Vagina (tissue), 2 donors: ENCODE measurements at regions not wholly inside any gene's neighbourhood (a gene's known extent, or its start where the extent isn't known, plus 50 kb on each side); places are given as distances from the start of the nearest gene placed in this dataset.

Experiments used
- POLR2AphosphoS5 ChIP-seq, 2 donors: sonication (generic); formaldehyde crosslinking; IDR thresholded peaks; one replicate each; pipeline ENCODE4 v1.9.0; 2017; ENCODE audit warnings: antibody characterized with exemption in 2 of 2, mild to moderate bottlenecking in 2 of 2, low read depth in 1 of 2; ENCODE audit not compliant: insufficient read depth in 1 of 2
- TF ChIP-seq, protein P1 (sequence below), 3 experiments: fragments of 450-650 bp in 2 of 3; fragments of 200-600 bp in 1 of 3; sonication (generic) in 1 of 3; IDR thresholded peaks; one replicate each; pipeline ENCODE4 v1.5.1; 2017 to 2019; ENCODE audit warnings: antibody characterized with exemption in 3 of 3, mild to moderate bottlenecking in 2 of 3, moderate library complexity in 2 of 3

GRCh38 chr18:56316727-56317126, 321.7 kb downstream of the TXNL1 start:
- no peak for TF ChIP-seq POLR2AphosphoS5 (IDR thresholded peaks at IDR 0.05; ENCODE audit: insufficient read depth in 1 of 2, low read depth in 1 of 2)
- TF ChIP-seq, protein P1, sequence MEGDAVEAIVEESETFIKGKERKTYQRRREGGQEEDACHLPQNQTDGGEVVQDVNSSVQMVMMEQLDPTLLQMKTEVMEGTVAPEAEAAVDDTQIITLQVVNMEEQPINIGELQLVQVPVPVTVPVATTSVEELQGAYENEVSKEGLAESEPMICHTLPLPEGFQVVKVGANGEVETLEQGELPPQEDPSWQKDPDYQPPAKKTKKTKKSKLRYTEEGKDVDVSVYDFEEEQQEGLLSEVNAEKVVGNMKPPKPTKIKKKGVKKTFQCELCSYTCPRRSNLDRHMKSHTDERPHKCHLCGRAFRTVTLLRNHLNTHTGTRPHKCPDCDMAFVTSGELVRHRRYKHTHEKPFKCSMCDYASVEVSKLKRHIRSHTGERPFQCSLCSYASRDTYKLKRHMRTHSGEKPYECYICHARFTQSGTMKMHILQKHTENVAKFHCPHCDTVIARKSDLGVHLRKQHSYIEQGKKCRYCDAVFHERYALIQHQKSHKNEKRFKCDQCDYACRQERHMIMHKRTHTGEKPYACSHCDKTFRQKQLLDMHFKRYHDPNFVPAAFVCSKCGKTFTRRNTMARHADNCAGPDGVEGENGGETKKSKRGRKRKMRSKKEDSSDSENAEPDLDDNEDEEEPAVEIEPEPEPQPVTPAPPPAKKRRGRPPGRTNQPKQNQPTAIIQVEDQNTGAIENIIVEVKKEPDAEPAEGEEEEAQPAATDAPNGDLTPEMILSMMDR (IDR thresholded peaks at IDR 0.05): no peak
